Neural cell (in vitro differentiated cells): ENCODE measurements at regions not wholly inside any gene's neighbourhood (a gene's known extent, or its start where the extent isn't known, plus 50 kb on each side); places are given as distances from the start of the nearest gene placed in this dataset.

Experiments used
- H2AFZ ChIP-seq: fragments of 200-600, 300-800 bp; sonication (generic), shearing (Covaris generic); 2 replicates; pipeline ENCODE4 v1.6.0; 2014; ENCODE audit warnings: low read depth, mild to moderate bottlenecking, antibody characterized with exemption, low read length, moderate library complexity
- H3F3A ChIP-seq: fragments of 200-600 bp; shearing (Covaris generic); 2 replicates; pipeline ENCODE4 v1.6.1; 2016; ENCODE audit warnings: mild to moderate bottlenecking, moderate library complexity, mixed read lengths, antibody characterized with exemption, low read length; ENCODE audit not compliant: insufficient read depth, poor library complexity, severe bottlenecking
- H3K27ac ChIP-seq: fragments of 200-600, 300-800 bp; sonication (generic), shearing (Covaris generic); 2 replicates; pipeline ENCODE4 v1.5.1; 2014; ENCODE audit warnings: mild to moderate bottlenecking, low read length, moderate library complexity
- H3K27me3 ChIP-seq: fragments of 300-800, 200-600 bp; sonication (generic), shearing (Covaris generic); 2 replicates; pipeline ENCODE4 v1.6.0; 2014; ENCODE audit warnings: mild to moderate bottlenecking, low read depth, low read length, moderate library complexity; ENCODE audit not compliant: insufficient read depth
- H3K36me3 ChIP-seq: fragments of 300-800, 200-600 bp; sonication (generic), shearing (Covaris generic); 2 replicates; pipeline ENCODE4 v1.5.1; 2014; ENCODE audit warnings: mild to moderate bottlenecking, antibody characterized with exemption, low read length, moderate library complexity; ENCODE audit not compliant: insufficient read depth
- H3K4me2 ChIP-seq: fragments of 300-800, 200-600 bp; sonication (generic), shearing (Covaris generic); 2 replicates; pipeline ENCODE4 v1.6.0; 2014; ENCODE audit warnings: mild to moderate bottlenecking, low read length
- H3K4me3 ChIP-seq: fragments of 300-800, 200-600 bp; sonication (generic), shearing (Covaris generic); 2 replicates; pipeline ENCODE4 v1.5.1; 2014; ENCODE audit warnings: mild to moderate bottlenecking, low read length, moderate library complexity
- H3K79me2 ChIP-seq: fragments of 200-600 bp; shearing (Covaris generic); replicated peaks from 2 replicates; pipeline ENCODE4 v1.6.0; 2014; ENCODE audit warnings: mild to moderate bottlenecking, low read length, moderate library complexity; ENCODE audit not compliant: insufficient read depth
- H3K9ac ChIP-seq: fragments of 300-800, 200-600 bp; sonication (generic), shearing (Covaris generic); 2 replicates; pipeline ENCODE4 v1.6.1; 2016; ENCODE audit warnings: mild to moderate bottlenecking, low read length, mixed read lengths
- H3K9me2 ChIP-seq: fragments of 200-600 bp; shearing (Covaris generic); 2 replicates; pipeline ENCODE4 v1.6.1; 2016; ENCODE audit warnings: mild to moderate bottlenecking, low read length, mixed read lengths; ENCODE audit not compliant: insufficient read depth
- H3K9me3 ChIP-seq: fragments of 200-600, 300-800 bp; sonication (generic), shearing (Covaris generic); 2 replicates; pipeline ENCODE4 v1.6.1; 2016; ENCODE audit warnings: mild to moderate bottlenecking, mixed run types, low read length, moderate library complexity, mixed read lengths
- H4K20me1 ChIP-seq: fragments of 200-600 bp; shearing (Covaris generic); 2 replicates; pipeline ENCODE4 v1.6.1; 2016; ENCODE audit warnings: mild to moderate bottlenecking, mixed run types; ENCODE audit not compliant: insufficient read depth
- CTCF ChIP-seq: fragments of 450-650 bp; IDR thresholded peaks from 2 replicates; pipeline ENCODE4 v1.5.1; 2014; ENCODE audit warnings: antibody characterized with exemption, mild to moderate bottlenecking, moderate library complexity; ENCODE audit not compliant: poor library complexity, severe bottlenecking
- EP300 ChIP-seq: fragments of 450-650 bp; conservative IDR thresholded peaks from 2 replicates; pipeline ENCODE4 v1.6.1; 2014; ENCODE audit warnings: antibody characterized with exemption, mild to moderate bottlenecking, moderate library complexity; ENCODE audit not compliant: poor library complexity, severe bottlenecking
- EZH2 ChIP-seq: fragments of 200-600, 300-800 bp; shearing (Covaris generic), sonication (generic); IDR thresholded peaks from 2 replicates; pipeline ENCODE4 v1.6.1; 2014; ENCODE audit warnings: antibody characterized with exemption, low read length, borderline replicate concordance, mild to moderate bottlenecking; ENCODE audit not compliant: insufficient read depth, poor library complexity, severe bottlenecking
- MXI1 ChIP-seq: fragments of 450-650 bp; conservative IDR thresholded peaks from 2 replicates; pipeline ENCODE4 v1.6.1; 2014; ENCODE audit warnings: antibody characterized with exemption, mild to moderate bottlenecking; ENCODE audit not compliant: poor library complexity, severe bottlenecking
- POLR2AphosphoS5 ChIP-seq: IDR thresholded peaks from 2 replicates; pipeline ENCODE4 v1.6.1; 2012
- RAD21 ChIP-seq: fragments of 450-650 bp; conservative IDR thresholded peaks from 2 replicates; pipeline ENCODE4 v1.6.1; 2014; ENCODE audit warnings: antibody characterized with exemption, mild to moderate bottlenecking, moderate library complexity
- REST ChIP-seq: IDR thresholded peaks from 2 replicates; pipeline ENCODE4 v1.6.1; 2012; ENCODE audit warnings: borderline replicate concordance
- SMC3 ChIP-seq: fragments of 450-650 bp; conservative IDR thresholded peaks from 2 replicates; pipeline ENCODE4 v1.6.1; 2014; ENCODE audit warnings: antibody characterized with exemption, mild to moderate bottlenecking, moderate library complexity; ENCODE audit not compliant: poor library complexity
- TAF1 ChIP-seq: IDR thresholded peaks from 2 replicates; pipeline ENCODE4 v1.6.1; 2012; ENCODE audit warnings: low read depth

GRCh38 chr2:80737047-80737446 lies 432.5 kb upstream of the LRRTM1 start:
- Histone ChIP-seq H3F3A (no peaks in the 10 kb centered on the region), H3K27ac (no peak overlapping the region), H3K36me3 (no peaks in the 10 kb centered on the region), H4K20me1 (no peaks in the 10 kb centered on the region), H3K27me3 (no peaks in the 10 kb centered on the region), H3K9me2 (no peaks in the 10 kb centered on the region), H3K9me3 (no peaks in the 10 kb centered on the region), H2AFZ (no peak overlapping the region), H3K4me2 (no peak overlapping the region), H3K4me3 (no peak overlapping the region), H3K79me2 (no peaks in the 10 kb centered on the region), H3K9ac (no peak overlapping the region)
- TF ChIP-seq TAF1 (no peak), POLR2AphosphoS5 (no peak), EZH2 (no peak), MXI1 (no peak), SMC3 (no peak), REST (no peak), RAD21 (no peak), CTCF (no peak), EP300 (no peak)

- no peak overlapping the region for H3K4me2 ChIP-seq
- no peaks in the 10 kb centered on the region for H3K27me3 ChIP-seq
- H3K9me2 ChIP-seq, result no peaks in the 10 kb centered on the region
- no peaks in the 10 kb centered on the region for H3K79me2 ChIP-seq
- H3K9ac ChIP-seq, result no peak overlapping the region
- H3K4me3 ChIP-seq, result no peak overlapping the region
- H3K36me3 ChIP-seq, result no peaks in the 10 kb centered on the region
- no peak overlapping the region for H2AFZ ChIP-seq
- H3K27ac ChIP-seq, result no peak overlapping the region
- no peaks in the 10 kb centered on the region for H3F3A ChIP-seq
- TF ChIP-seq EZH2 (no peak), EP300 (no peak), RAD21 (no peak), SMC3 (no peak), REST (no peak), CTCF (no peak), POLR2AphosphoS5 (no peak), TAF1 (no peak), MXI1 (no peak)
- no peaks in the 10 kb centered on the region for H3K9me3 ChIP-seq
- no peaks in the 10 kb centered on the region for H4K20me1 ChIP-seq
Measured at GRCh38 chr2:80725001-80725400, 420.4 kb upstream of the LRRTM1 start.
